GM21619 (cell line): ENCODE measurements at regions not wholly inside any gene's neighbourhood (a gene's known extent, or its start where the extent isn't known, plus 50 kb on each side); places are given as distances from the start of the nearest gene placed in this dataset.
"Not testable (repeated sequence)": the region's sequence is repeated elsewhere in the genome, so short reads cannot be mapped to it uniquely, and the experiment has no call there.

ENCODE experiments used
- ATAC-seq: cut with Tn5 transposase; IDR thresholded peaks from one replicate; pipeline ENCODE4 v1.9.1; 2021; ENCODE audit not compliant: unreplicated experiment

DNA sequence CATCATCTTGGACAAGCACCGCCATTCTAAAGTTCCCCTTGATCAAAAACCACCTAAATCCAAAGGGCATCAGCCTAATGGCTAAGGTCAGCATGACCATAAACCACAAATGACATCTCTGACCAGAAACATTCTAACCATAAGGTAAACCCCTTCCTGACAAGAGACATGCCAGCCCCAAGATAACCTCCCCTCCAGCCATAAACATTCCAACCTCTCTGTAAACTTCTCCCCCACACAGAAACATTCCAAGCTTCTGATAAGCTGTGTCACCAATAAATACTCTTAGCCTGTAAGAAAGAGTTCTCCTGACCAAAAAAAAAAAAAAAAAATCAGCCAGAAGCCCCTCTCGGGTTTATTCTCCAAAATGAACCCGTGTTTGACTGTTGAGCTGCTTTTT, 268.2 kb downstream of the RNF152 start:
- not testable (repeated sequence) for ATAC-seq

DNA sequence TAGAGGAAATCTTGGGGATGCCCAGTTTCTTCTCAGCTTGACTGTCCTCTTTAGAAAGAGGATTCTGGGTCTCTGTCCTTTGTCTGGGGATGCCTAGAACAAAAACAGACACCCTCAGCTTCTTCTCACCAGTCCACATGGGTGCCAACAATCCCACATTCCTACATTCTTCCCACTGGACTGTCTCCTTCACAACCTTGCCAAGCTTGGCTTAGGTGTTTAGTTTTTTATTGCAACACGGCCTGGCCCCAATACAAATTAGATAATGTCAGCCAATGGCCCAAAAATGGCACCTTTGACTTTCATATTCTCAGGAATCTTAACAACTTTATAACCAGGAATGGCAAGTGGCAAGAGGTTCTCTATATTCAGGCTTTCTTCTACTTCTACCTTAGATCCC, 273.0 kb downstream of the RNF152 start:
- ATAC-seq: no peak

DNA sequence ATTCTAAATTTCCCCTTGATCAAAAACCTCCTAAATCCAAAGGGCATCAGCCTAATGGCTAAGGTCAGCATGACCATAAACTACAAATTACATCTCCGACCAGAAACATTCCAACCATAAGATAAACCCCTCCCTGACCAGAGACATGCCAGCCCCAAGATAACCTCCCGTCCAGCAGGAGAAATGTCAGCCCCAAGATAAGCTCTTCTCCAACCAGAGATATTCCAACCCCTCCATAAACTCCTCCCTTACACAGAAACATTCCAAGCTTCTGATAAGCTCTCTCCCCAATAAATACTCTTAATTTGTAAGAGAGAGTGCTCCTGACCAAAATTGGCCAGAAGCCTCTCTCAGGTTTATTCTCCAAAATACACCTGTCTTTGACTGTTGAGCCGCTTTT, 274.0 kb downstream of the RNF152 start:
- no peak for ATAC-seq

DNA sequence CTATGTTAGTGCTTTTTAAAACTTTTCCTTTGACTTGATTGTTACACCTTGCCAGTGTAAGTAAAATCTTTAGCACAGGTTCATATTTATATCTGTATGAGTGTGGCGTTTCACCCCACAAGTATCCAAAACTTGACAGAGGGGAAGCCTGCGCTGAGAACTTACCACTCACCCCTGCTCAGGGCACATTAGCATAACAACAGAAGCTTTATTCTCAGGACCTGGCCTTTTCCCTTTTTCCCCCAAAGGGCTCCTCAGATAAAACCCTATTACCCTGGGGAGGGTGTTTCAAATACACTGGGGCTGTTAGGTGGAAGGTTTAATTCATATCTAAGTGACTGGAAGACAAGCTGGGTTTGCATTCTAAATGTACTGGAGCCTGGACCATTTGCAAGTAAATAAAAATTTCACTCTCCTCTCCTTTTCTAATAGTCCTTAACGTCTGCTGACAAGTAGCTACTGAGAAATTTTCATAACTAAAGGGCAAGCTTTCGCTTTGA, 276.6 kb downstream of the RNF152 start:
- ATAC-seq: no peak

DNA sequence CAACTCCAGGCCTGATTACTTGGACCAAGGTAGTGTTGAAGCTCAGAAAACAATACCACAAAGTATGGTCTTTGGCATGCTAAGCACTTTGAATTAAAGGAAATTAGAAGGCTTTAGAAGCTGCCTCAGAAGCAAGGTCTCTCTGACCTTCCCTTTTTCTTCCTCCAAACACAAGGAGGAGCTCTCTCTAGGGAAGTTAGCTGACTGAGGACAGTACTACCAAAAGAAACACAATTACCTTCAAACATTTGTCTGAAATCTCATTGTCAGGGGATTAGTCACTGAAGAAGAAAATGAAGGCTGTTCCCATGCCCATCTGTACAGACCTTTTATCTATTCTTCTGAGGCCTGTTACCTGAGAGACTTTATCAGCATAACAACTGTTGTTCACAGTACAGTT, 279.3 kb downstream of the CDH20 start:
- ATAC-seq: no peak

DNA sequence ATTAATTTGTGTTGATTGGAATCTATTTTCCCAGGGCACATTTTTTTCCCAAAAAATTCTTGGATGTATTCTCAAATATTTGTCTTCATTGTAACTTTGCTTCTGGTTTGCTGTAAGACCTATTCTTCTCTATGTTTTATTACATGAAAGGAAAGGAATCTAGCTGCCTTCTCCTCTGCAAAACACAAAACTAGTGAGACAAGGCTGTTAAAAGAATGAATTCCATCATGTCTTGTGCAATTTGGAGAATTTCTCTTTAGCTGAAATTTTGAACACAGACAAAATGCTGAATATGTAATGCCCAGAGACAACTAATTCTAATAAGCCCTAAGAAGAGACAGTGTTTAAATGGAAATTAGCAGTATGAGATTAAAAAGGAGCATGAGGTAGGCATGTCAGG, 275.9 kb downstream of the CDH20 start:
- no peak for ATAC-seq

DNA sequence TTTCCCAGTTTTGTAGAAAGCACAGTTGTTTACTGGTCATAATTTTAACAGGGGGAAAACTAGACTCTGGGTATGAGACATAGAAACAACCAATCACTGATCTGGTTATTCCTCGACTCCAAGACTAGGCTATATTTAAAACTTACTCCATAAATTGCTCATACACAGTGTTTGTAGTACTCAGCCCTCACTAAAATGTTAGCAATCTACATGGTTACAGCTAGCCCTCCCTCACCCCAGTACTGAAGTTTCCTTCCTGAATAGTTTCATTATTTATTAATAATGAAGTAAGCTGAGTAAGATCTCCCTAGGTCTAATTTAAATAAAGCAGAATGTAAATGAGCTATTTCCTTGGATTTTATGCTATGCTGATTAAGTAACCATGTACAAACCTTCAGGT, 275.1 kb downstream of the CDH20 start:
- no peak for ATAC-seq

DNA sequence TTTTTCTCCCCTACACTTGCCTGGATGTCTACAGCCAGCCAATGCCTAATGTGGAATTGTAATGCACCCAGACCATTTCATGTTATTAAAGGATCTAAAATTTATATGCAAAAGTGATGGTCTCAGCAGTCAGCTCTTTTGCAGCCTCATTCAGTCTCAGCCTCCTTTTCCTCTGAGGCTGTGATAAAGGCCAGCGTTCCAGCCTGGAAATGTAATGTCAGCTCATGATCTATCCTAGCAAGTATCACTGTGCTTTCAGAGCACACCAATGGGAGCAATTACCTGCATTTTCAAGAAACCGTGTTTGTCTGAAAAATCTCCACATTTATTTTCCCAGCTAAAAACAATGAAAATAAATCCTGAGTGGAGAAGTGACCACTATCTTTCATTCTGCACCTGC, 274.6 kb downstream of the CDH20 start:
- no peak for ATAC-seq

DNA sequence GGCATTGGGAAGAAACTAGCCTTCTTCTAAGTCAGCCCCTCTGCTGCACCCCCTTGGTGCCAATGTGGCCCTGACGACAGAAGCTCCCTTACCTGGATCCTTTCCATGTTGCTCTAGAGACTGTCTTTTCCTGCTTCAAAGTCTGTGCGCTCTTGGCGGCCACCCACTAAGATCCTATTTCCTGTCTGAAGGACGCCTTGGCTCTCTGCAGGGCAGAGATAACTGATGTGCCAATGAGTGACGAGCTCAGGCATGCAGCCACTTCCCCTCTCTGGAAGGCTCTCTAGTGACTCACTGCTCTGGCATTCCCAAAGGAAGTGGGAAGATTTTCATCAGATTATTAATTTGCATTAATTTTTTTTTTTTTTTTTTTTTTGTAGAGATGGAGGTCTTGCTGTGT, 273.5 kb downstream of the CDH20 start:
- no peak for ATAC-seq

DNA sequence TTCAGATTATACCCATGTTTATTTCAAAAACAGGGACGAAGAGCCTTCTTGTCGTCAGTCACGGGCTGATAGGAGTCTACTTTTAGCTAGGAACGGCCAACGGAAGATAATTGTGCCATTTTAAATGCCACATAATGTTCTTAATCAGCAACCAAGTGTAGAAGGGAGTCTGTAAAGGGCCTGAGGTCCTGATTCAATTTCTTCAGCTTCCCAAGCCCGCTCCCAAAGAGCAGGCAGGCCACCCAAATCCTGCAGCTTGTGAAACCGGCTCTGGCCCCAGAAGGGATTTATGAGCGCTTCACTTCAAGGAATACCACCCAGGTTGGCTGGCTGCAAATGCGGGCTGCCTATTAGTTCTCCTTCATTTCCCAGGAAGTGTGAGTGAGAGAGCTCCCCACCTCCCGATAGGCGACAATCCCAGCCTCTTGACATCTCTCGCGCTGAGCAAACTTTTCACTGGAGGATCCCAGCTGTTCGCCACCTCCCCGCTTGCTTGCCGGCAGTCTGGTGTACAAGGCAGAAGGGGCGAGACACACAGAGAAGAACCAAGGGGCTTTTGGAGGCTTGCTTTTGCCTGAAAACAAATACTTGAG, 272.9 kb downstream of the CDH20 start:
- ATAC-seq: no peak

DNA sequence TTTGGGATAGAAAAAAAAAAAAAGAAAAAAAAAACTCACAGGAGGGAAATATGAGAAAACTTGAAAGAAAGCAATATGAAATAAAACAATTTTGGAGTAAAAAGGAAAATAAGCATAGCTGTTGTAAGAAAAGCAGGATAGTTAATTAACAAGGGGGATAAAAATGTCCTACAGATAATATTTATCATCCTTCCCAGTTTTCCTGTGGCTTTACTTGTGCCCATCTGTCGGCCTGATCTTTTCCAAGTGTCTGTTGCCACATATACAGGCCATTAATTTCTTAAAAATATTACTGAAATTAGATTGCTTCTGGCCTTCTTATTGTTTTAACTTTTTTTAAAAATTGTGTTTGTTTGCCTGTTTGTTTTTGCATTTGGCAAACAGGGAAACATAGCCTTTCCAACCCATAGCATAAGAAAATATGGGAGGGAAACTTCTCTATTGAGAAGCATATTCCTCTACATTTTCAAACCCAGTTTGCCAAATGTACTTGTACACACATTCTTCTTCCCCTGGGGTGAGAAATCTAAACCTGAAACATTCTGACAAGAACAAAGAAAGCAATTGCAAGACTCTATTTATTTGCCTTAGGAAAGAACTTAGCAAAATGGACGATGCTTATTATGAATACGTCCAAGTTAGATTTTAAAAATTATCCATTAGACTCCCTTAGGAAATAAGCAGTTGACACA, 272.3 kb downstream of the CDH20 start:
- no peak for ATAC-seq
